ENCODE measurements at regions not wholly inside any gene's neighbourhood (a gene's known extent, or its start where the extent isn't known, plus 50 kb on each side); places are given as distances from the start of the nearest gene placed in this dataset.

DNA sequence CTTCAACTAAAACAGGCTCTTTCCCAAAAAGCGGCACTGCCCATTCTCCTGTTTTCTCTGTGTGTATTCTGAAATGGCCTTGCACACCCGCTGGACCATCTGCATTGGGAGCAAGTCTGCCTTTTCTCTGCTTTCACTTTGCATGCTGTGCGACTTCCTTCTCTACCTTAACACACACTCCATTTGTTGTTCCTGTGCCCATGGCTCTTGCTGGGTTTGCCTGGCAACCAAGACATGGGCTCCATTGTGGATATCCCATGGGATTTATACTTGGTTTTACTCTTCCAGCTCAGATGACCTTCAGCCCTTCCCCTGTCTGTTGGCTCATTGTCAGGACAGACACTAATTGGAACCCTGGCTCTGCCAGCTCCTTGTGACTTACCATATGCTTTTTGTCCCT, 465.3 kb downstream of the REEP3 start:
- H3F3A ChIP-seq (ENCODE audit: insufficient read depth, low read length) = no peaks in the 10 kb centered on the region
- H2AFZ ChIP-seq (ENCODE audit: low read length) = no peak overlapping the region
- no peak for DNase-seq
- no peaks in the 10 kb centered on the region for H3K36me3 ChIP-seq (replicated peaks; ENCODE audit: insufficient read depth, low read length)
- no peak overlapping the region for H3K9ac ChIP-seq (ENCODE audit: low read length)
- no peaks in the 10 kb centered on the region for H3K9me3 ChIP-seq (replicated peaks; ENCODE audit: insufficient read depth, low read length)
- no peaks in the 10 kb centered on the region for H4K20me1 ChIP-seq (ENCODE audit: insufficient read depth, low read length)
- no peak overlapping the region for H3K4me2 ChIP-seq (ENCODE audit: low read depth, low read length)
- no peaks in the 10 kb centered on the region for H3K9me2 ChIP-seq (replicated peaks; ENCODE audit: insufficient read depth, low read length)
- H3K27me3 ChIP-seq (replicated peaks; ENCODE audit: insufficient read depth, low read length) = no peaks in the 10 kb centered on the region
- no peaks in the 10 kb centered on the region for H3K79me2 ChIP-seq (ENCODE audit: low read length)
- H3K4me1 ChIP-seq (ENCODE audit: low read length) = no peaks in the 10 kb centered on the region
- no peak for TF ChIP-seq EZH2 (optimal IDR thresholded peaks at IDR 0.05; ENCODE audit: low read depth, low read length)
- TF ChIP-seq CTCF (IDR thresholded peaks at IDR 0.05; ENCODE audit: low read length) = no peak
- no peak for TF ChIP-seq EZH2phosphoT487 (IDR thresholded peaks at IDR 0.05; ENCODE audit: low read length)
- no peak overlapping the region for H3K27ac ChIP-seq (ENCODE audit: low read length)
- H3K4me3 ChIP-seq (ENCODE audit: low read length) = no peak overlapping the region

GRCh38 chr10:63987212-63987611, 466.0 kb downstream of the REEP3 start:
- peak; percentile 10; the same call in 1 of the 2 replicates for TF ChIP-seq CTCF (IDR thresholded peaks at IDR 0.05; ENCODE audit: low read length)
- no peak for TF ChIP-seq EZH2 (optimal IDR thresholded peaks at IDR 0.05; ENCODE audit: low read depth, low read length)
- Histone ChIP-seq H3K4me3 (ENCODE audit: low read length) (no peak overlapping the region), H3K4me1 (ENCODE audit: low read length) (no peaks in the 10 kb centered on the region), H2AFZ (ENCODE audit: low read length) (no peak overlapping the region), H3K36me3 (replicated peaks; ENCODE audit: insufficient read depth, low read length) (no peaks in the 10 kb centered on the region), H3K9ac (ENCODE audit: low read length) (no peak overlapping the region), H3K27me3 (replicated peaks; ENCODE audit: insufficient read depth, low read length) (no peaks in the 10 kb centered on the region), H3K9me3 (replicated peaks; ENCODE audit: insufficient read depth, low read length) (no peaks in the 10 kb centered on the region), H3K79me2 (ENCODE audit: low read length) (no peaks in the 10 kb centered on the region), H3F3A (ENCODE audit: insufficient read depth, low read length) (no peaks in the 10 kb centered on the region), H3K27ac (ENCODE audit: low read length) (no peak overlapping the region), H4K20me1 (ENCODE audit: insufficient read depth, low read length) (no peaks in the 10 kb centered on the region), H3K9me2 (replicated peaks; ENCODE audit: insufficient read depth, low read length) (no peaks in the 10 kb centered on the region), H3K4me2 (ENCODE audit: low read depth, low read length) (no peak overlapping the region)
- no peak for DNase-seq

DNA sequence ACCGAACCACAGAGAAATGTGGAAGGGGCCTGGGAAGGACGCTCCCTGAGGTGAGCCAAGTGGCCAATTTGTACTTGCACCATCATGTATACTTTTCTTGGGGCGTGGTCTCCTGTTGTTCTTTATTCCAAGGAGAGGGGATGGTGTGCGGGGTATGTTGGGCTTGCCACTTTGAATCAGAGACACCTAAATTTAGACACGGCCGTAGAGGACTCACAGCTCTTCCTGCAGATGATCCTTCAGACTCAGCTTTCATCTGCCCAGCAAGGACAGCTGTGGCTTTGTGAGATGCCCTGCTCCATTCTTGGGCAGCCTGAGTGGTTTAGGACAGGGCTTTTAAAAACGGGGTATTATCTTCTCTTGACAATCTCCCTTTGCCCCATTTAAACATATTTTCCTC, 473.2 kb downstream of the REEP3 start:
- H3K27ac ChIP-seq (ENCODE audit: low read length) = no peak overlapping the region
- no peak overlapping the region for H3K4me3 ChIP-seq (ENCODE audit: low read length)
- H3K4me1 ChIP-seq (ENCODE audit: low read length) = no peaks in the 10 kb centered on the region
- no peaks in the 10 kb centered on the region for H3K79me2 ChIP-seq (ENCODE audit: low read length)
- no peaks in the 10 kb centered on the region for H3K9me3 ChIP-seq (replicated peaks; ENCODE audit: insufficient read depth, low read length)
- H4K20me1 ChIP-seq (ENCODE audit: insufficient read depth, low read length) = no peaks in the 10 kb centered on the region
- no peaks in the 10 kb centered on the region for H3F3A ChIP-seq (ENCODE audit: insufficient read depth, low read length)
- no peaks in the 10 kb centered on the region for H3K9me2 ChIP-seq (replicated peaks; ENCODE audit: insufficient read depth, low read length)
- DNase-seq = no peak
- TF ChIP-seq EZH2phosphoT487 (IDR thresholded peaks at IDR 0.05; ENCODE audit: low read length) (no peak), CTCF (IDR thresholded peaks at IDR 0.05; ENCODE audit: low read length) (no peak), EZH2 (optimal IDR thresholded peaks at IDR 0.05; ENCODE audit: low read depth, low read length) (no peak)
- no peak overlapping the region for H3K9ac ChIP-seq (ENCODE audit: low read length)
- H2AFZ ChIP-seq (ENCODE audit: low read length) = no peak overlapping the region
- no peak overlapping the region for H3K4me2 ChIP-seq (ENCODE audit: low read depth, low read length)
- H3K27me3 ChIP-seq (replicated peaks; ENCODE audit: insufficient read depth, low read length) = no peaks in the 10 kb centered on the region
- no peaks in the 10 kb centered on the region for H3K36me3 ChIP-seq (replicated peaks; ENCODE audit: insufficient read depth, low read length)

All from MM.1S (cell line).